ENCODE measurements at regions not wholly inside any gene's neighbourhood (a gene's known extent, or its start where the extent isn't known, plus 50 kb on each side); places are given as distances from the start of the nearest gene placed in this dataset.

GRCh38 chr2:6053743-6054142 is 361.6 kb downstream of the SOX11 start:
- POLR2A ChIA-PET: no interaction called here
- CTCF ChIA-PET: no interaction called here
- no peak for DNase-seq (ENCODE audit: low read depth, low spot score)
- TF ChIP-seq CTCF (IDR thresholded peaks at IDR 0.05; ENCODE audit: insufficient read depth, low read length, missing control alignments): no peak
- H3K4me3 ChIP-seq (ENCODE audit: low read depth, low read length): no peak overlapping the region

GRCh38 chr2:6054161-6054671 is 362.0 kb downstream of the SOX11 start:
- no peak for DNase-seq (ENCODE audit: low read depth, low spot score)
- no peak overlapping the region for H3K4me3 ChIP-seq (ENCODE audit: low read depth, low read length)
- CTCF ChIA-PET: no interaction called here
- TF ChIP-seq CTCF (IDR thresholded peaks at IDR 0.05; ENCODE audit: insufficient read depth, low read length, missing control alignments): no peak
- POLR2A ChIA-PET: no interaction called here

- TF ChIP-seq CTCF (IDR thresholded peaks at IDR 0.05; ENCODE audit: insufficient read depth, low read length, missing control alignments): no peak
- H3K4me3 ChIP-seq (ENCODE audit: low read depth, low read length): no peak overlapping the region
- no peak for DNase-seq (ENCODE audit: low read depth, low spot score)
- ChIA-PET CTCF (no interaction called here), POLR2A (no interaction called here)
These were observed 368.9 kb downstream of the SOX11 start for GRCh38 chr2:6060992-6061663.

- CTCF ChIA-PET: no interaction called here
- no peak overlapping the region for H3K4me3 ChIP-seq (ENCODE audit: low read depth, low read length)
- no peak for TF ChIP-seq CTCF (IDR thresholded peaks at IDR 0.05; ENCODE audit: insufficient read depth, low read length, missing control alignments)
- POLR2A ChIA-PET: no interaction called here
- no peak for DNase-seq (ENCODE audit: low read depth, low spot score)
These were observed 372.6 kb downstream of the SOX11 start for GRCh38 chr2:6064757-6065156.

GRCh38 chr2:6065703-6066102 is 373.5 kb downstream of the SOX11 start:
- CTCF ChIA-PET: no interaction called here
- POLR2A ChIA-PET: no interaction called here
- no peak overlapping the region for H3K4me3 ChIP-seq (ENCODE audit: low read depth, low read length)

GRCh38 chr2:6067089-6067488 is 374.9 kb downstream of the SOX11 start:
- ChIA-PET POLR2A (no interaction called here), CTCF (no interaction called here)
- no peak for TF ChIP-seq CTCF (IDR thresholded peaks at IDR 0.05; ENCODE audit: insufficient read depth, low read length, missing control alignments)
- no peak for DNase-seq (ENCODE audit: low read depth, low spot score)
- no peak overlapping the region for H3K4me3 ChIP-seq (ENCODE audit: low read depth, low read length)

More at GRCh38 chr2:6065703-6066102, 373.5 kb downstream of the SOX11 start:
- no peak for DNase-seq (ENCODE audit: low read depth, low spot score)
- no peak for TF ChIP-seq CTCF (IDR thresholded peaks at IDR 0.05; ENCODE audit: insufficient read depth, low read length, missing control alignments)
